Ishikawa (cell line): ENCODE measurements at regions not wholly inside any gene's neighbourhood (a gene's known extent, or its start where the extent isn't known, plus 50 kb on each side); places are given as distances from the start of the nearest gene placed in this dataset.

Experiments used
- CEBPB ChIP-seq: IDR thresholded peaks from 2 replicates; pipeline ENCODE4 v1.6.1; 2012
- CREB1 ChIP-seq: IDR thresholded peaks from 2 replicates; pipeline ENCODE4 v1.6.1; 2012; ENCODE audit warnings: low read depth
- EGR1 ChIP-seq: IDR thresholded peaks from 2 replicates; pipeline ENCODE4 v1.6.1; 2012
- EP300 ChIP-seq: IDR thresholded peaks from 2 replicates; pipeline ENCODE4 v1.6.1; 2012; ENCODE audit warnings: borderline replicate concordance
- FOXM1 ChIP-seq: IDR thresholded peaks from 2 replicates; pipeline ENCODE4 v1.6.1; 2012; ENCODE audit warnings: low read depth, borderline replicate concordance
- MAX ChIP-seq: IDR thresholded peaks from 2 replicates; pipeline ENCODE4 v1.6.1; 2012
- NFIC ChIP-seq: IDR thresholded peaks from 2 replicates; pipeline ENCODE4 v1.6.1; 2012
- RAD21 ChIP-seq: IDR thresholded peaks from 2 replicates; pipeline ENCODE4 v1.6.1; 2012; ENCODE audit warnings: low read depth
- REST ChIP-seq: IDR thresholded peaks from 2 replicates; pipeline ENCODE4 v1.6.1; 2012; ENCODE audit warnings: low read depth, mild to moderate bottlenecking
- TAF1 ChIP-seq: IDR thresholded peaks from 2 replicates; pipeline ENCODE4 v1.6.1; 2012; ENCODE audit warnings: low read depth, mild to moderate bottlenecking
- TCF12 ChIP-seq: IDR thresholded peaks from 2 replicates; pipeline ENCODE4 v1.6.1; 2012; ENCODE audit warnings: low read depth
- TEAD4 ChIP-seq: IDR thresholded peaks from 2 replicates; pipeline ENCODE4 v1.6.1; 2012
- USF1 ChIP-seq: IDR thresholded peaks from 2 replicates; pipeline ENCODE4 v1.6.1; 2012
- YY1 ChIP-seq: IDR thresholded peaks from 2 replicates; pipeline ENCODE4 v1.6.1; 2012; ENCODE audit warnings: low read depth
- ZBTB7A ChIP-seq: IDR thresholded peaks from 2 replicates; pipeline ENCODE4 v1.6.1; 2012; ENCODE audit warnings: low read depth

GRCh38 chr15:29468899-29469298 is 199.3 kb upstream of the NSMCE3 start:
- TF ChIP-seq YY1 (no peak), EGR1 (no peak), CEBPB (no peak), TEAD4 (no peak), NFIC (no peak), ZBTB7A (no peak), RAD21 (no peak), EP300 (no peak)

GRCh38 chr15:29467091-29467490 is 197.5 kb upstream of the NSMCE3 start:
- TF ChIP-seq MAX (no peak), NFIC (no peak), CEBPB (no peak), YY1 (no peak), FOXM1 (no peak), ZBTB7A (no peak), EP300 (no peak), TAF1 (no peak), REST (no peak), EGR1 (no peak), TCF12 (no peak), USF1 (no peak), TEAD4 (no peak), CREB1 (no peak), RAD21 (no peak)

GRCh38 chr15:29466292-29466691 is 196.7 kb upstream of the NSMCE3 start:
- TF ChIP-seq NFIC: no peak

GRCh38 chr15:29465816-29466215 is 196.2 kb upstream of the NSMCE3 start:
- TF ChIP-seq MAX (no peak), FOXM1 (no peak), USF1 (no peak), RAD21 (no peak), ZBTB7A (no peak), YY1 (no peak), REST (no peak), EGR1 (no peak), EP300 (no peak), TCF12 (no peak), TAF1 (no peak), NFIC (no peak), TEAD4 (no peak), CEBPB (no peak), CREB1 (no peak)

- TF ChIP-seq YY1: no peak
- no peak for TF ChIP-seq TAF1
- TF ChIP-seq REST: no peak
- TF ChIP-seq RAD21: no peak
- TF ChIP-seq EGR1: no peak
These were observed 195.6 kb upstream of the NSMCE3 start for GRCh38 chr15:29465196-29465595.

- TF ChIP-seq EP300 (no peak), NFIC (no peak), RAD21 (no peak), USF1 (no peak), ZBTB7A (no peak), CEBPB (no peak), REST (no peak), EGR1 (no peak), YY1 (no peak), TEAD4 (no peak), FOXM1 (no peak), TCF12 (no peak), TAF1 (no peak), CREB1 (no peak)
These were observed 192.3 kb upstream of the NSMCE3 start for GRCh38 chr15:29461877-29462276.
